Suppressor macrophage treated with lipopolysaccharide for 1 hour (primary cell): ENCODE measurements at regions not wholly inside any gene's neighbourhood (a gene's known extent, or its start where the extent isn't known, plus 50 kb on each side); places are given as distances from the start of the nearest gene placed in this dataset.

Experiments
- DNase-seq, 3 donors: peaks; one replicate each; pipeline ENCODE4 v3.0.0-alpha.2; 2020 to 2022

- DNase-seq = no peak
These were observed 50.4 kb upstream of the GRIP2 start for GRCh38 chr3:14590569-14590968.

- no peak for DNase-seq
These were observed 52.2 kb upstream of the GRIP2 start for GRCh38 chr3:14592390-14592789.

GRCh38 chr3:14592836-14593235, 52.7 kb upstream of the GRIP2 start:
- no peak for DNase-seq

- no peak for DNase-seq
These were observed 54.1 kb upstream of the GRIP2 start for GRCh38 chr3:14594234-14594633.

GRCh38 chr3:14595561-14595960, 55.4 kb upstream of the GRIP2 start:
- DNase-seq = no peak

- DNase-seq = no peak
These were observed 54.3 kb upstream of the CCDC174 start for GRCh38 chr3:14597266-14597665.

GRCh38 chr3:14598143-14598569, 53.4 kb upstream of the CCDC174 start:
- peak; percentile 20 to 61 (median 45) for DNase-seq

- DNase-seq = no peak
These were observed 52.1 kb upstream of the CCDC174 start for GRCh38 chr3:14599488-14599887.

GRCh38 chr3:14600075-14600474, 51.5 kb upstream of the CCDC174 start:
- DNase-seq = no peak

- no peak for DNase-seq
These were observed 50.5 kb upstream of the CCDC174 start for GRCh38 chr3:14600856-14601610.

- no peak for DNase-seq
These were observed 49.9 kb upstream of the CCDC174 start for GRCh38 chr3:14601692-14602005.
